A673 (cell line): ENCODE measurements at regions not wholly inside any gene's neighbourhood (a gene's known extent, or its start where the extent isn't known, plus 50 kb on each side); places are given as distances from the start of the nearest gene placed in this dataset.

ENCODE experiments used
- CTCF ChIP-seq: fragments of 300-800, 200-600 bp; sonication (generic); conservative IDR thresholded peaks from 2 replicates; pipeline ENCODE4 v1.5.1; 2017; ENCODE audit warnings: low read depth, mild to moderate bottlenecking, antibody characterized with exemption, low read length, moderate library complexity, mixed read lengths
- EZH2 ChIP-seq: fragments of 200-600 bp; sonication (generic); IDR thresholded peaks from 2 replicates; pipeline ENCODE4 v1.6.1; 2017; ENCODE audit warnings: borderline replicate concordance, low read depth, mild to moderate bottlenecking, mixed read lengths, antibody characterized with exemption, low read length; ENCODE audit not compliant: poor library complexity, severe bottlenecking

GRCh38 chr3:159565313-159565712 is 423.3 kb upstream of the IL12A start:
- TF ChIP-seq EZH2 (no peak), CTCF (no peak)
